ENCODE measurements at regions not wholly inside any gene's neighbourhood (a gene's known extent, or its start where the extent isn't known, plus 50 kb on each side); places are given as distances from the start of the nearest gene placed in this dataset.

DNA sequence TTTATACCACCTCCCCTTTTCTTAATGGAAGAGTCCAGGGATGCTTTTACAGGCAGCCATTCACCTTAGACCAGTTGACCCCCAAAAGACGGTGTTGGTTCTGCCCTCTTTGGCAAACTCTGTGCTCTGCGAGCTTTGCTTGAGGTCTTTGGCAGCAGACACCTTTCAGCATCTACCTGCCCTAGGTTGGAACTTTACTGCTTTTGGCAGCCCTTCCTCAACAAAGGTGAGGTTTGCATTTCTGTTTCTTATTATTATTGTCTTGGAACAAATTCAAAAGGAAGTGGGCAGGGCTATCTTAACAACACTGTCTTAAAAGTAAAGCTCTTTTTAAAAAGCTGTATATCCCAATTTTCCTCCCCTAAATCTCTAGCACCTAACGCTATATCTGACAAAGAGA is 136.4 kb upstream of the SLC14A2 start:
- TF ChIP-seq ELF4 (CRISPR knock-in tag; IDR thresholded peaks at IDR 0.05; ENCODE audit: borderline replicate concordance) (no peak), MXI1 (IDR thresholded peaks at IDR 0.05; ENCODE audit: borderline replicate concordance, low read depth, low read length) (no peak)
- TF ChIP-seq, protein P1, sequence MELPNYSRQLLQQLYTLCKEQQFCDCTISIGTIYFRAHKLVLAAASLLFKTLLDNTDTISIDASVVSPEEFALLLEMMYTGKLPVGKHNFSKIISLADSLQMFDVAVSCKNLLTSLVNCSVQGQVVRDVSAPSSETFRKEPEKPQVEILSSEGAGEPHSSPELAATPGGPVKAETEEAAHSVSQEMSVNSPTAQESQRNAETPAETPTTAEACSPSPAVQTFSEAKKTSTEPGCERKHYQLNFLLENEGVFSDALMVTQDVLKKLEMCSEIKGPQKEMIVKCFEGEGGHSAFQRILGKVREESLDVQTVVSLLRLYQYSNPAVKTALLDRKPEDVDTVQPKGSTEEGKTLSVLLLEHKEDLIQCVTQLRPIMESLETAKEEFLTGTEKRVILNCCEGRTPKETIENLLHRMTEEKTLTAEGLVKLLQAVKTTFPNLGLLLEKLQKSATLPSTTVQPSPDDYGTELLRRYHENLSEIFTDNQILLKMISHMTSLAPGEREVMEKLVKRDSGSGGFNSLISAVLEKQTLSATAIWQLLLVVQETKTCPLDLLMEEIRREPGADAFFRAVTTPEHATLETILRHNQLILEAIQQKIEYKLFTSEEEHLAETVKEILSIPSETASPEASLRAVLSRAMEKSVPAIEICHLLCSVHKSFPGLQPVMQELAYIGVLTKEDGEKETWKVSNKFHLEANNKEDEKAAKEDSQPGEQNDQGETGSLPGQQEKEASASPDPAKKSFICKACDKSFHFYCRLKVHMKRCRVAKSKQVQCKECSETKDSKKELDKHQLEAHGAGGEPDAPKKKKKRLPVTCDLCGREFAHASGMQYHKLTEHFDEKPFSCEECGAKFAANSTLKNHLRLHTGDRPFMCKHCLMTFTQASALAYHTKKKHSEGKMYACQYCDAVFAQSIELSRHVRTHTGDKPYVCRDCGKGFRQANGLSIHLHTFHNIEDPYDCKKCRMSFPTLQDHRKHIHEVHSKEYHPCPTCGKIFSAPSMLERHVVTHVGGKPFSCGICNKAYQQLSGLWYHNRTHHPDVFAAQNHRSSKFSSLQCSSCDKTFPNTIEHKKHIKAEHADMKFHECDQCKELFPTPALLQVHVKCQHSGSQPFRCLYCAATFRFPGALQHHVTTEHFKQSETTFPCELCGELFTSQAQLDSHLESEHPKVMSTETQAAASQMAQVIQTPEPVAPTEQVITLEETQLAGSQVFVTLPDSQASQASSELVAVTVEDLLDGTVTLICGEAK (IDR thresholded peaks at IDR 0.05) = no peak
- TF ChIP-seq, protein P1 (CRISPR knock-in tag; IDR thresholded peaks at IDR 0.05) = no peak
